CD1c-positive myeloid dendritic cell (primary cell): ENCODE measurements at regions not wholly inside any gene's neighbourhood (a gene's known extent, or its start where the extent isn't known, plus 50 kb on each side); places are given as distances from the start of the nearest gene placed in this dataset.

Experiments used
- DNase-seq: peaks from one replicate; pipeline ENCODE4 v3.0.0-alpha.2; 2016; ENCODE audit errors: extremely low spot score

DNA sequence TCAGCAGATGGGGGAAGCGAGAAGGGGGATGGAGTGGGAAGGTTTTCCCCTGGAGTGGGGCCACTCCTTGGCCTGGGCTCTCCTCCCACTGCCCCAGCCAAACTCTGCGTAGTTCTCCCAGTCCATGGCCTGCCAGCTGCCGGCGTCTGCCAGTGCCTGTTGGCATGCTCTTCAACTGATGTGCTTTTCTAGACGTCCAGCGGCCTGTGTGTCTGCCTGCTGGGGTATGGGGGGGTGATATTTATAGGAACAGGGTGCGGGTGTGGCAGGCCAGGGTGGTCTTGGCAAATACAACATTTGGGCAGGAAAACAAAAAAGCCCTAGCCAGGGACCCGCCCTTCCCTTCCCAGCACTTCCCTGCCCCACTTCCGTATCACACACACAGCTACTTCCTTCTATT, 786.3 kb upstream of the NOVA1 start:
- DNase-seq = no peak

DNA sequence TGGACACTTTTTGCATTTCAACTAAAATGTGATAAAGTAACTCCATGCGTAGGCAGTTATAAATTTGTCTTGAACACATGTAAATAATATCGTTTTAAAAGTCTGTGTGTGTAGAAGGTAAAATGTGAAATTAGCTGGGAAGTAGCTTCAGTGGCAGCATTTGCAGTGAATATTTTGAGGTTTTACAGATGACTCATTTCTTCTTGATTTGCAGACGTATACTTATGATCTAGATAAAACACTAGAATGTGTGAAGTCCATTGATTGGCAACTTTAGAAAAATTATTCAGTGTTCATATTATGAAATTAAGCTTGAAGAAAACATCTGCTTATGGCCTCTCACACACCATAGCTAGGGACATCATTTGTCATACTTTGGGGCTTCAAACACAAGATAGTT, 788.6 kb upstream of the NOVA1 start:
- DNase-seq = no peak

DNA sequence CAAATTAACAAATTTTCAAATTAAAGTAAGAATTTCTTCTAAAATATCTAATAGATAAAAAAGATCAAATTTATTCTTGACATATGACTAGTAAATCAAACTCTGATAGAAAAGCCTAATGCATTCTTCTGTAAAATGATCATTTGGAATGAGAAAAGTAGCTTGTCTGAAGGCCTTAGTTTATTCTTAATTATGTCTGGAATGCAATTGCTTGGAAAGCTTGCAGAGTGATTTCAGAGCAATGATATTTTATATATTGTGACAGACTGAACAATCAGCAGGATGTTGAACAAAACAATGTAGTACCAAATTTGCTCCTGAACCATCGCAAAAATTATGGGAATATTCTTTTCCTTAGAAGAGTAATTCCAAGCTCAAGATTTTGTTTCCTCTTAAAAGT, 789.6 kb upstream of the NOVA1 start:
- DNase-seq = no peak

DNA sequence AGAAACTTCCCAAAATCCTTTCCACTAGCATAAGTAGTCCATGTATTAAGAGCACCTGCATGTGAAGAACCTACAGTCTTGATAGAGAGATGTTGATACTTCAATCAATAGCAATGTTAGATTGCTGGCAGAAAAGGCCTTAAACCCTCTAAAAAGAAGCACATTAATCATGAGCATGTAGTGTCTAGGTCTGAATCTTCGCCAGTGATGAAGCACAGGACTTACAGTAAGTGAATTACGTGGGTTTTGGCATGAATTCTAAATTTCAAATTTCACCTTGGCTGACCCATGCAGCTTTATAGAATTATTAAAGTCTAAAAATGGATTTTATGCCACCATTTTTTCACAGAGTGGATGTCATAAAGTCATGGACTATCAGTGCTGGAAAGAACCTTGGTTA, 791.6 kb upstream of the NOVA1 start:
- DNase-seq = no peak

DNA sequence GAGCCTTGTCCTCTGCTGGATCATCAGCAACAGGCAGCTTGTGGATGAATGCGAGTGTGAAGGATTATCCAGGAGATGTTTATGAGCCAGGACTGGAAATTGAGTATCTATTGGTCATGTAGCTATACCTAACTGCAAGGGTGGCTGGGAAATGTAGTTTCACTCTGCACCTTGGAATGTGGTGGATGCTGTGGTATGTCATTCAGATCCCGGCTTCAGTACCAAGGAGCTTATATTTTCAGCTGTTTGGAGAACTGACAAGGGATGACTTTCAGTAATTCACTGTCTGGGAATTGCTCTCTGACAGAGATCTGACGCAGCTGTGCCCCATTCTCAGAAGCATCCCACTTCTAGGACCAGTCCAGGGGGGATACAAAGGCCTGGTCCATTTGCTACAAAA, 792.3 kb upstream of the NOVA1 start:
- DNase-seq = no peak

DNA sequence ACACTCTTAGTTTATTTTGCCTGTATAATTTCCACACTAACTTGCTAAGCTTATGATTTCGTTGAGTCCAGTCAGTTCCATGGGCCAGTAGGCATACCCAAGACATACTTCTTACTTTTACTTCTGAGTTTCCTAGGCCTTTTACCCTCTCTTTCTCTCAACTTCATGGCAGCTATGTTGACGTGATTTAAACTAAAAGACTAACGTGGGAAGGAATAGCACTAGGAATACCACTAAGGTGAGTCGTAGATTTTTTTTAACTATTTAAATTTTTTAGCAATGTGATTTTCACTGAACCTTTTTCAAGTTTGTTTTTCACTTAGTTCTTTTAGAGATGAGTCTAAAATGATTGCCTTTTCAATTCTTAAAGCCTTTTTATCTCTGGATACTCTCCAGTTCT, 793.5 kb upstream of the NOVA1 start:
- DNase-seq = no peak

DNA sequence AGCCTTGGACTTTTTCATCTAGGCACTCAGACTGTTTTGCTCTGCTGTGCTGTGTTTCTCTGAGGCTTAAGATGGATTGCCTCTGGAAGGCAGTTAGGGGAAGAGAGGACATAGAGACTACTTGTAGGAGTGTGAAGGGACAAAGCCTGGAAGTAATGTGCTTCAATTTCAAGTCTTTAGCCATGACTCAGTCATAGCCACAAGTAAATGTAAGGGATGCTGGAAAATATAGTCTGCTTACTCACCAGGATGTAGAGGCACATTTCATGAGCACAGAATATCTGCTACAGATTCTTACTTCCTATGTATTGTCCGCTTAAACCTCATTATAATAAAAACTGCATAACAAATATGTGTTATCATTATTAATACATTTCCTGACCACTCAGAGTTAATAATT, 794.3 kb upstream of the NOVA1 start:
- DNase-seq = no peak

DNA sequence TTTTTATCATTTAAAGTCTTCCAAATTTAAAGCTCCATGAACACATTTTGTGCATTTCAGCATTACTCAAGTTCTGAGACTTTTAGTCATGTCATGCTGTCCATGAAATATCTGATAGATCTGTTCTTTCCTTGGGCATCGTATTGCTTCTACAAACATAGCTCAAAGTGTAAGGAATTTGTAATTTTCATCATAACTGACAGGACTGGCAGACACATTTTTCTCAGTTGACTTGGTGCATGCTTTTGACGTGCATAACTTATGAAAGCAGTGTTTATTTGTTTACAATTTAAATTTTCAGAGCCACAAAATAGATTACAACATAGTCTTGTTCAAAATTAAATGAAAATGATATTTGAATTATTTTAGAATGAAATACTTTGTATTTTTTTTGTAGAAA, 812.1 kb upstream of the NOVA1 start:
- no peak for DNase-seq

DNA sequence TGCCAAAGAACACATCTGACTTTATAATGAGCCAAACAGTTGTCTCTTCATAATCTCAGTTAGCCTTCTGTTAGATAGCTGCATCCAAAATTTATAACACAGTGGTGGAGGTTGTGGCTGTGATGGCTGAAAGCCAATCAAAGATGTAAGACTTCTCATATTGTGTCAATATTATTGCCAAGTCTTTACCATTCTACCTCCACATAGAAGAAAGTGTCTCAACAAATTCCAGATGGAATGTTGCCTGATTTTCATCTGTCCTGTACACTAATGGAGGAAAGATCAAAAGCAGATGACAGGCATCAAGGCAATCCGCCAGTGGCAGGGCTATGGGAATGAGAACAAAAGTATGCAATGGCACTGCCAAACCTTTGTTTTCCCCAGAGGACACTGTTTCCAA, 813.1 kb upstream of the NOVA1 start:
- DNase-seq = no peak

DNA sequence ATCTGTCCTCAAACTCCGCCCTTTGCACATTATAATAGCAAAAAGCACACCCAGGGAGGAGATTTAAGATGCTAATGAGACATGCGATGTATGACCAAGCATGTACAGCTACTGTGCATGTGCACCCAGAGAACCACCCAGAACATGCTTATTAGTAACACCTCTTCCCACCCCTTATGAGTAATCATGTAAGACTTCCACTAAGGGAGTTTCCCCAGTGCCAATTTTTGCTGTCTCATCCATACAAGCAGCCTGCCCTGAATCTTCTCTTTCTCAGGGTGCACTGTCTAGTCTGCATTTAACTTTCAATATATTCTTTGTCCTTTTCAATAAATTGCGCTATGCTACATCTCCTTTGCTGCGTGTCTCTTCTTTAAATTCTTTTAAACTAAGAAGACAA, 830.0 kb upstream of the NOVA1 start:
- DNase-seq = no peak

DNA sequence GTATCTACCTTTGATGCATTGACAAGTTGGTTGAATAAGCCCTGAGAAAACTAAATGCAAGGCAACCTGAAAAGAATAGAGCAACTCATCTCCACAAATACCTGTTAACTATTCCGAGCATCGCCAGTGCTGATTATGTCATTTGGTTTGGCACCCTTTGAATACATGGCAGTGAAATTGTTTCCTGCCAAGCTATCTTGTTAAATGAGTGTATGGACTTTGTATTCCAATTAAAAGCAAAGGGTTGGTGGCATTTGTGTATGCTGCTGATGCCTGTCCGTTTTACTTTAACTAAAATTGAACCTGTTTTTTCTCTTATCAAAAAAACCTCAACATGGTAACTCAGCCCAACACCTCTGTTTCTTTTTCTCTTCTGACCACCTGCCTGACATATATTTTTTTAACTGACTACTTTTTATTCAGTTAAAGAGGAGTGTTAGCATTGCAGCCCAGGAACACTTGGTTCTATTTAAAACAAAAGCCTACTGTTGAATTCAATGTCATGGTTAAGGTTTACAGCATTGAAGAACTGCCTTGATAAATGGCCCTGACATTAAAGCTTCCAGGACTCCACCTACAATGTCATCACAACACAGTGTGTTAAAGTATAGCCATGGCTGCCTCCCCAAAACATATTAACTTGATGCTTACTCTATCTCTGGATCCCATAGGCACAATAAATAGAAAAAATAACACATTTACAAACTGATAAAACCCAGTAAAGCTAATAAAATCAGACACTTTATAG, 838.3 kb upstream of the NOVA1 start:
- no peak for DNase-seq

DNA sequence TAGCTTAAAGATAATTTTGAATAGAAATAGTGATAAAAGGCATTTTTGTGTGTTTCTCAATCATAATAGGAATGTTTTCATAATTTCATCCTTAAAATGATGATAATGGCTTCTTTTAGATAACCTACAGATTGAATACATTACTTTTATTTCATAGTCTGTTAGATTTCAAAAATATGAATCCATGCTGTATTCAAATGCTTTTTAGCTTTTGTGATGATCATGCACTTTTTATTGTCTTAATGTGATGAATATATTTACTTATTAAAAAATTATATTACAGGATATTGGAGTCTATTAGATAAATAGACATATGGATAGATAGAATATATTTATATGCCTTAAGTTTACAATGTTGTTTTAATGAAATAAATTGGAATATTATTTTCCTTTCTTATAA, 886.8 kb upstream of the NOVA1 start:
- DNase-seq = no peak

DNA sequence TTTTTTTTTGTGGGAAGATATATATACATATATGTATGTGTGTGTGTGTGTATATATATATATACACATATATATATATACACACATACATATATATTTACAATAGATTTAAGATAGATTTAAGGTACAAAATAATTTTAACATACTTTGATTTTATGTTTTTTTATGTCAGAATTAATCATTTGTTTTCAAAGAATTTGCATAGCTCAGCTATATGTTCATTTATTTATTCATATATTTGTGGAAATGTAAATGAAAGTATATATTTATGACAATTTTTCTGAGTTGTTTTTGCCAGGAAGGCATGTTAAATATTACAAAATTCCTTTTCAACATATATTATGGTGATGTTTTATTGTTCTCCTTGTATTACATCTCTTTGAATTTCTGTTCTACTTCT, 887.4 kb upstream of the NOVA1 start:
- DNase-seq = no peak

DNA sequence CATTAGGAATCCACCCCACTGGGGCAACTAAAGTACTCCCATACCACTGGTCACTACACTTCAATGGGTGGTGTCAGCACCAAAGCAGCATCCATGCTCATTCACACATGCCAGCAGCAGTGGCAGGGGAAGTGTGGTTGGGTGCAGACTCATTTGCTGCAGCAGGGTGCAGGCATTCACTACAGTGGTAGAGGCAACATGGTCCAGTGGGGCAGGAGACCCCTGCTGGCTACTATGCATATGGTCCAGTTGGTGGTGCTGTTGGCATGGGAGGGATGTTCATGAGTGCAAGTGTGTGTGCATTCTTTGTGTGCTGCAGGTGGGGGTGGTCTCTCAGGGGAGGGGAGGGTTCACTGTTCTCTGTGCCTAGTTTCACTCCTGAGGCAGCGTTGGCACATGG, 908.4 kb upstream of the NOVA1 start:
- no peak for DNase-seq

DNA sequence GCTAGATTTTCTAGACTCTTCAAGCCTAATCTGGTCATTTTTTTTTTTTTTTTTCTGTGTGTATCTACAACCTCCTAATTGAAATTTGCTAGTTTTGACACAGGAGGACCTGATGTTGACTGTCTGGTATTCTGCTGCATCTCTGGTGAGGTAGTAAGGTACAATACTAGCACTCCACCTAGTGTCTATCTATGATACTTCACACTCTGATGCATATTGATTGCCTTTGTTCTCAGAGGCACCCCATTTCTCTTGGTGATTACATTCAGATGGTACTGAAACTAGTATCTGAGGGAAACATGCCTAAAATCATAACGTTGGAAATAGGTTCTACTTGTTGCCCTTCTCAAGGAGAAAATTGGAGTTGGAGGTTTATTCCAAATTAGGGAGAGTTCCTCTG, 930.5 kb upstream of the NOVA1 start:
- DNase-seq = no peak

DNA sequence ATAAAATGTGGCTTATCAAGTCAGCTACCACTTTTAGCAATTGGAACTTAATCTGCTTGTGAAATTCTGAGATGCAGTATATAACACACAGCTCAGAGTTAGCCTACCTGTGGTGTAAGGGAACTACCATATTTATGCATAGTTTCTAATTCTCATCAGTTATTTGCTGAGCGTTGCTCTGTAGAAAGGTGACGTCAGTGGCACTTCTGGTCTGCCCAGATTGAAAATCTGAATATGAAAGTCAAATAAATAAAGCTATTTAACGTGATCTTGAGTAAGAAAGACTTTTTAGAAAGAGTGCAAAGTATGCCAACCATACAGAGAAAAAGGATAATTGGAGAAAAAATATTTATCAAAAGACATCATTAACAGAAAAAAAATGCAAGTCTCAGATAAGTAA, 938.9 kb upstream of the NOVA1 start:
- no peak for DNase-seq

DNA sequence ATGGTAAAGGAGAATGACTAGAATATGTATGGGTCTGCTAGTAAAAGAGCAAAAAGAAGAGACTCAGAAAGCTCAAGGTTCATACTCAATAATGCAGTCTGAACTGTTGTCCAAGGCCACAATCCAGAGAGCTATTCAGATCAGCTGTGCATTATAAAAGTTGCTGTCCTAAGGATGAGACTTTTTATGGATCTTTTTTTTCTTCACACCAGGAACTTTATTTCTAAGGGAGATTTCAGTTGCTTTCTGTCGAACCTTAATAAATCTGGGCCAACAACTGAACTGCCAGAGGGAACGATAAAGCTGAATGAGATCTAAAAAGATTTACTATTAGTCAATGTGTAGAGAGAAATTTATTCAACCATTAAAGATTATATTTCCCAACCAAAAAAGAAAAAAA, 948.3 kb upstream of the NOVA1 start:
- no peak for DNase-seq

DNA sequence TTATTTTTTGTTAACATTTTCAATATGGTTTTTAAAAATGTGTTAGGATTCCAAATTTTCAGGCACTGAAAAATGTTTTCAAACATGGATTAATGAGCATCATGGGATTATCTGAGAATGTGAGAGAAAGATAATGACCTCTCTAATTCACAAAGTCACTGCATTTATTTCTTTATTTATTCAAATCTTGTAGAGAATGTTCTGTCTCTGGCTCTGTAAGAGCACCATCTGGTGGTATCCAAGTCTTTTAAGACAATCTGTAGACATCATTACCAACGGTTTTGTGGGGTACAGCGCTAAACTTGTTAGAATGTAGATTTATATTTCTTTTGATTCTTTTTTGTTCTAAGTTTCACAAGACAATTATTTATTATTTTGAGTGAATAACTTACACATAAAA, 956.0 kb upstream of the NOVA1 start:
- DNase-seq = no peak

DNA sequence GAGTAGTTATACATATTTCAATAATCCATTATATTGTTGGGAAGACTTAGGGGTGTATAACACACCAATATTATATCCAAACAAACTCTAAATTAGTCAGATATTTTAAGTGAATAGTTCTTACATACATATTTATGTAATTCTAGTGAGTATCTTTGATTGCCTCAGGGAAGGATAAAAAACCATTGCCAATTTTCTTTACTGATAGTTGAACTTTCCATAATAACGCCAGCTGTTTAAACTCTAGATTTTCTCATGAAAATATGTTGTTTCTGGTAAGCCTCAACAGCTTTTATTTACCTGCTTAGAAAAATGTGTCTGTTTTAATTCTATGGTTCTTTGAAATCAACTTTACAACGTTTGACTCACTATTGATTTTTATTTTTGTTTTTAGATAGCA, 959.6 kb upstream of the NOVA1 start:
- DNase-seq = no peak

DNA sequence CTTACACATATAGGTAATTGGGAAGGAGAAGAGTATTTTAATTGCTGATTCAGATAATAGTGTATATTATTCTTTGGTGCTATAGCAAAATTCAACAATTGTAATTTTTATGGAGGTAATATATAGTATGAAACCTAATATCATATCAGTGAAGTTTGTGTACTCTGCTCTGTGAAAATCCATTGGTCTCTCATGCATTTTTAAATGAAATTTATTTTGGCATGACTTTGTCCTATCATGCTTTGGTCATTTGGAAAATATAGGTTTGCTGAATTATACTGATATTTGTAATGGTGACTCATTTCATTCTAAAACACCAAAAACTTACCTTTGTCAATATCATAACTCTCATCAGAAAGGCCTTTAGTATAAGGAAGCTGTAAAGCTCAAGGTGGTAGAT, 962.0 kb upstream of the NOVA1 start:
- DNase-seq = no peak

DNA sequence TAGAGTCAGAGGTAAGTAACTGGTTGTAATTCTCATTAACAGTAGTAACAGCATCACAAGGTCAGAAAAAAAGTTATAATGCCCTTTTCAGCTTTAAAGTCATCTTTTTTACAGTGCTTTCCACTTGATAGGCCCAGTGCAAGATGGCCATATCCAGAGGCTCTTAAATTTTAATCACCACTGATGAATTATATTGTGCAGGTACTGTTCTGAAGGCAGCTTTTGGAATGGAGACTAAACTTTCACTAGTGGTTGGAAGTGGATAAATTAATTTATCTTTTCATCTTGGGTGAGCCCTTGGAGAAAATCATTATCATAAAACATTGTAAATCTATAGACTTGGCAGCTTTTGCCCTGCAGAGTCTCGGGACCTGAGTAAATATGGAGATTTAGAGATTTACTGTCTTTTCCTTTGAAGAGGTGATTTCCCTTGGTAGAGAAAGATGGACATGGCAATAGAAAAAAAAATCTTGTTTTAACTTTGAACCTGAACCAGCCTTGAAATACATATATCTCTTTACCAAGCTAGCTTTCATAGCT, 969.1 kb upstream of the NOVA1 start:
- no peak for DNase-seq

DNA sequence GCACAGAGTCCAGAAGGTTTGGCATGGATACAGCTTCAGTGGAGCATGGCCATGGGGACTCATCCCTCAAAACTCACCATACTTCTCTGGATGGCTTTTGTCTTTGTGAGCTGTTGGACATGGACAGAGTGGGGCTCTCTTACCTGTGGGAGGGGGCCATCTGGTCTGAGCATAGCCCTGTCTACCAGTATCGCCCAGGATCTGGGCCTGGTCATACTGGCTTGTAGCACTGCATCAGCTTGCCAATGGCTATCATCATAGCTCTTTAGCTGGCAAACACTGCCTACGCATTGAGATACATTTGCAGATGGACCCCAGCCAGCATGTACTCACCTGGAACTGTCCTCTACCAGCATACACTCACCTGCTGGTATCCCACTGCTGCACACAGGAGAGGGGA, 975.2 kb upstream of the NOVA1 start:
- DNase-seq = no peak

DNA sequence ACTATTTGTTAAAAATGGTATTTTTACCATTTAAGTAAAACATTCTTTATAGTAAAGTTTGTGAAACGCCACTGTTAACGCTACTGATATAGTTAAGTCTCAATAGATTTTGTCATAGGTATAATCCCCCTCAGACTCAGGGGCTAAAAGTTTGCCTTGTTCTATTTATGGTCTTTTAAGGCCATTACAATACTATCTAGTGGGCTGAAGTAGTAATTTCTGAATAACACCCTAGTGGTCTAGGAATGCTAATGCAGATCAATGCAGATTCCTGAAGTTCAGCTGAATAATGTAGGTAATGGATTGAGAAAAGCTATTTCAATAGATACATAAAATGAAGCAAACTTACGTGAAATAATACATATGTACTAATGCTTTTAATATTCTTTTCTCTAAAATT, 989.3 kb upstream of the NOVA1 start:
- no peak for DNase-seq

DNA sequence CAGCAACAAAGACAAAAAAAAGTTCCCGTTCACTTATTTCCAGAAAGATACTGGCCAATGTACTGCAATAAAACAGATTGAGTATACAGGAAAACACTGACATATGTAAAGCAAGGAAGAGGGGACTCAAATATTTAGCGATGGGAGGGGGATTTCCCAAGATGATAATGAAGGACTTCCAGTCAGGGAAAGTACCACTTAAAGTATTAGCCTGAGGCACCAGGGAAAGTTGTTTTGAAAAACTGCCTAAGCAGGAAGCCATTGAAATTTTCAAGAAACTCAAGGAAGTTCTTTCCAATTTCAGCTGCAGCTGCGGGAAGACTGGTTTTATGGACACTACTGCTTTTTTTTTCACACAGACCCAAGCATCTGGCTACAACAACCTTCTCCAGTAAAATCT, 1007.4 kb upstream of the NOVA1 start:
- no peak for DNase-seq
